Nucleus accumbens (tissue), 56 donors: ENCODE measurements at regions not wholly inside any gene's neighbourhood (a gene's known extent, or its start where the extent isn't known, plus 50 kb on each side); places are given as distances from the start of the nearest gene placed in this dataset.
A peak's percentile ranks its signal among the peaks of the same experiment; 100 is the strongest.
"Not testable (repeated sequence)": the region's sequence is repeated elsewhere in the genome, so short reads cannot be mapped to it uniquely, and the experiment has no call there.

Source experiments
- DNase-seq, 56 donors: peaks; one replicate each; lab custom pipeline; 2025; lab: John Stamatoyannopoulos, UW

- DNase-seq = no peak
Observed at GRCh38 chr16:27600381-27600780, 50.4 kb downstream of the KATNIP start.

- DNase-seq = no peak
Observed at GRCh38 chr16:27602103-27602502, 52.2 kb downstream of the KATNIP start.

- peak in 14 of 56 donors; percentile 0 to 38 (median 7) for DNase-seq
Observed at GRCh38 chr16:27605500-27606106, 55.7 kb downstream of the KATNIP start.

- DNase-seq = no peak
Observed at GRCh38 chr16:27611340-27611739, 61.4 kb downstream of the KATNIP start.

- no peak for DNase-seq
Observed at GRCh38 chr16:27613238-27613791, 63.4 kb downstream of the KATNIP start.

- DNase-seq = no peak
Observed at GRCh38 chr16:27617665-27618064, 67.7 kb downstream of the KATNIP start.

- DNase-seq = peak in 1 of 56 donors; percentile 4
Observed at GRCh38 chr16:27618165-27618564, 68.2 kb downstream of the KATNIP start.

- peak in 7 of 56 donors; percentile 1 to 44 (median 10) for DNase-seq
Observed at GRCh38 chr16:27618606-27619327, 68.8 kb downstream of the KATNIP start.

- no peak for DNase-seq
Observed at GRCh38 chr16:27620541-27620940, 70.6 kb downstream of the KATNIP start.

- DNase-seq = no peak
Observed at GRCh38 chr16:27624154-27625049, 74.5 kb downstream of the KATNIP start.

GRCh38 chr16:27625050-27625697 lies 75.2 kb downstream of the KATNIP start:
- no peak for DNase-seq

- DNase-seq = no peak
Observed at GRCh38 chr16:27627136-27627535, 77.2 kb downstream of the KATNIP start.

- no peak for DNase-seq
Observed at GRCh38 chr16:27628241-27628942, 78.4 kb downstream of the KATNIP start.

GRCh38 chr16:27628943-27629462 lies 79.1 kb downstream of the KATNIP start:
- not testable (repeated sequence) for DNase-seq

GRCh38 chr16:27632216-27632615 lies 82.3 kb downstream of the KATNIP start:
- peak in 1 of 56 donors; percentile 4 for DNase-seq

GRCh38 chr16:27633221-27633620 lies 83.3 kb downstream of the KATNIP start:
- no peak for DNase-seq

GRCh38 chr16:27633721-27634120 lies 83.8 kb downstream of the KATNIP start:
- no peak for DNase-seq

- no peak for DNase-seq
Observed at GRCh38 chr16:27634779-27635178, 84.8 kb downstream of the KATNIP start.

- peak in 1 of 56 donors; percentile 3 for DNase-seq
Observed at GRCh38 chr16:27636453-27637240, 86.7 kb downstream of the KATNIP start.
